Left ventricle myocardium inferior (tissue), 1 donor: ENCODE measurements at regions not wholly inside any gene's neighbourhood (a gene's known extent, or its start where the extent isn't known, plus 50 kb on each side); places are given as distances from the start of the nearest gene placed in this dataset.

Source experiments
- DNase-seq: peaks from one replicate; pipeline ENCODE4 v3.0.0-alpha.2; 2020
- H3K27ac ChIP-seq: fragments of 200-600 bp; replicated peaks from 2 replicates; pipeline ENCODE4 v1.8.0; 2021
- H3K27me3 ChIP-seq: fragments of 200-600 bp; 2 replicates; pipeline ENCODE4 v1.8.0; 2021; ENCODE audit warnings: low read depth
- H3K36me3 ChIP-seq: fragments of 200-600 bp; 2 replicates; pipeline ENCODE4 v1.8.0; 2021
- H3K4me1 ChIP-seq: fragments of 200-600 bp; 2 replicates; pipeline ENCODE4 v1.8.0; 2021
- H3K4me3 ChIP-seq: fragments of 200-600 bp; 2 replicates; pipeline ENCODE4 v1.8.0; 2021; ENCODE audit warnings: mild to moderate bottlenecking, moderate library complexity
- H3K9me3 ChIP-seq: fragments of 200-600 bp; replicated peaks from 2 replicates; pipeline ENCODE4 v1.8.0; 2021
- intact Hi-C: fragments of 100-400 bp; cut with micrococcal nuclease; formaldehyde crosslinking; loops from one replicate; pipeline ENCODE4 v1.11.0; 2022
- TF ChIP-seq, protein P1 (sequence below): fragments of 200-600 bp; IDR thresholded peaks from 2 replicates; pipeline ENCODE4 v1.8.0; 2021; ENCODE audit warnings: antibody characterized with exemption, mild to moderate bottlenecking, borderline replicate concordance
- donor health status: DM: no; HTN: yes; CAD: no; lungs with severe emphysema.

DNA sequence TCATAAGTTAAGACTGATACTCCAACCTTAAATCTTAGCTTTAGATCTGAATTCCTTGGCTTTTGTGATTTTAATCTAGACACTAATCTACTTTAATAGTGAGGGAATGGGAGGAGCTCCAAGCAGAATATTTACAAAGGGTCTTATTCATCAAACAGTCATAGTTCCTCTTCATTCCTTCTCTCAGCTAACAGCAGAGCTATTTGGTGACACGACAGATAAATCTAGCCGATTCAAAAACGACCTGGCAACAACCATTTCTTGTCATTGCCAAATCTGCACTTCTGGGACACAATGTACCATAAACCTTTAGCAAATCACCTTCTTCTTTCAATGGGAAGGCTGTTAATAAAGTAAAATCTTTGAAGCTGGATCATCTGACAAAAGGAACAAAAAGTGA is 52.8 kb upstream of the FOXD3 start:
- H3K27me3 ChIP-seq: peaks cover 86% of the 10 kb centered on the region
- no peak for DNase-seq
- H3K4me1 ChIP-seq: no peaks in the 10 kb centered on the region
- H3K4me3 ChIP-seq: no peak overlapping the region
- TF ChIP-seq, protein P1, sequence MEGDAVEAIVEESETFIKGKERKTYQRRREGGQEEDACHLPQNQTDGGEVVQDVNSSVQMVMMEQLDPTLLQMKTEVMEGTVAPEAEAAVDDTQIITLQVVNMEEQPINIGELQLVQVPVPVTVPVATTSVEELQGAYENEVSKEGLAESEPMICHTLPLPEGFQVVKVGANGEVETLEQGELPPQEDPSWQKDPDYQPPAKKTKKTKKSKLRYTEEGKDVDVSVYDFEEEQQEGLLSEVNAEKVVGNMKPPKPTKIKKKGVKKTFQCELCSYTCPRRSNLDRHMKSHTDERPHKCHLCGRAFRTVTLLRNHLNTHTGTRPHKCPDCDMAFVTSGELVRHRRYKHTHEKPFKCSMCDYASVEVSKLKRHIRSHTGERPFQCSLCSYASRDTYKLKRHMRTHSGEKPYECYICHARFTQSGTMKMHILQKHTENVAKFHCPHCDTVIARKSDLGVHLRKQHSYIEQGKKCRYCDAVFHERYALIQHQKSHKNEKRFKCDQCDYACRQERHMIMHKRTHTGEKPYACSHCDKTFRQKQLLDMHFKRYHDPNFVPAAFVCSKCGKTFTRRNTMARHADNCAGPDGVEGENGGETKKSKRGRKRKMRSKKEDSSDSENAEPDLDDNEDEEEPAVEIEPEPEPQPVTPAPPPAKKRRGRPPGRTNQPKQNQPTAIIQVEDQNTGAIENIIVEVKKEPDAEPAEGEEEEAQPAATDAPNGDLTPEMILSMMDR: no peak
- H3K36me3 ChIP-seq: no peaks in the 10 kb centered on the region
- H3K9me3 ChIP-seq: no peaks in the 10 kb centered on the region
- intact Hi-C loops: no loop called here
- H3K27ac ChIP-seq: no peak overlapping the region
